LNCAP (cell line): ENCODE measurements at regions not wholly inside any gene's neighbourhood (a gene's known extent, or its start where the extent isn't known, plus 50 kb on each side); places are given as distances from the start of the nearest gene placed in this dataset.

ENCODE experiments used
- CTCF ChIP-seq: fragments of 450-650 bp; IDR thresholded peaks from 2 replicates; pipeline ENCODE4 v1.5.1; 2017; ENCODE audit warnings: mild to moderate bottlenecking

GRCh38 chr13:57087006-57087405 is 53.7 kb upstream of the PRR20A start:
- TF ChIP-seq CTCF: no peak
